ENCODE measurements at regions not wholly inside any gene's neighbourhood (a gene's known extent, or its start where the extent isn't known, plus 50 kb on each side); places are given as distances from the start of the nearest gene placed in this dataset.
A peak's percentile ranks its signal among the peaks of the same experiment; 100 is the strongest.

DNA sequence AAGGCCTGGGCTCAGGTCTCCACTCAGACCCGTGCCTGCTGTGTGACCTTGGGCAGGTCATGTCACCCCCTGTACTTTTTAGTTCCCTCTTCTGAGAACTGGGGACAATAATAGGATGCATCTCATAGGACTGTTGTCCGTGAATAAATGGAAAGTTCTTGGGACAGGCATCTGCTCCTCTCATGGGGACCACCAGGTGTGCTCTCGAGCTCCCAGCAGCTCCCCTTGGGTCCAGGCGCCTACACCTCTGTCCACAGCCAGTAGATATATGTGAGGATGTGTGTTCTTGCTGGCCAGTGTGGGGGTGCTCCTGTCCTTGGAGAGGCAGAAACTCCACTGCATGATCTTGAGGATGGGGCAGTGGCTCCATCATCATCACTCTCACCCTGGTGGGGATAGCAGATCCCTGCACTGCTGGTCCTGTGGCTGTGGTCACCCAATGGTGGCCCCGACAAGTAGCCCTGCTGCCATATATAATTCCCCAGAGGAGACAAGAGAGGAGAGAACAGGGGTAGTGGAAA, 257.6 kb upstream of the TLE3 start:
- H3K27me3 Mint-ChIP-seq (ENCODE audit: low read depth) = peaks cover 7% of the 10 kb centered on the region
- no peaks in the 10 kb centered on the region for H3K9me3 ChIP-seq (ENCODE audit: control insufficient read depth, low read depth, low read length)
- no peak for DNase-seq
- H2BK120ac ChIP-seq (ENCODE audit: low read depth, low read length, poor library complexity, severe bottlenecking) = no peak overlapping the region
- H2BK20ac ChIP-seq (ENCODE audit: low read depth, low read length, poor library complexity, severe bottlenecking) = no peak overlapping the region
- no peak overlapping the region for H4K8ac ChIP-seq (replicated peaks; ENCODE audit: insufficient read length, low read depth, low read length)
- H3K79me1 ChIP-seq (ENCODE audit: insufficient read depth, low read depth, low read length, poor library complexity, severe bottlenecking) = no peaks in the 10 kb centered on the region
- TF ChIP-seq, protein P1, sequence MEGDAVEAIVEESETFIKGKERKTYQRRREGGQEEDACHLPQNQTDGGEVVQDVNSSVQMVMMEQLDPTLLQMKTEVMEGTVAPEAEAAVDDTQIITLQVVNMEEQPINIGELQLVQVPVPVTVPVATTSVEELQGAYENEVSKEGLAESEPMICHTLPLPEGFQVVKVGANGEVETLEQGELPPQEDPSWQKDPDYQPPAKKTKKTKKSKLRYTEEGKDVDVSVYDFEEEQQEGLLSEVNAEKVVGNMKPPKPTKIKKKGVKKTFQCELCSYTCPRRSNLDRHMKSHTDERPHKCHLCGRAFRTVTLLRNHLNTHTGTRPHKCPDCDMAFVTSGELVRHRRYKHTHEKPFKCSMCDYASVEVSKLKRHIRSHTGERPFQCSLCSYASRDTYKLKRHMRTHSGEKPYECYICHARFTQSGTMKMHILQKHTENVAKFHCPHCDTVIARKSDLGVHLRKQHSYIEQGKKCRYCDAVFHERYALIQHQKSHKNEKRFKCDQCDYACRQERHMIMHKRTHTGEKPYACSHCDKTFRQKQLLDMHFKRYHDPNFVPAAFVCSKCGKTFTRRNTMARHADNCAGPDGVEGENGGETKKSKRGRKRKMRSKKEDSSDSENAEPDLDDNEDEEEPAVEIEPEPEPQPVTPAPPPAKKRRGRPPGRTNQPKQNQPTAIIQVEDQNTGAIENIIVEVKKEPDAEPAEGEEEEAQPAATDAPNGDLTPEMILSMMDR (conservative IDR thresholded peaks at IDR 0.05) = peak; percentile 45; the same call in 2 of the 3 replicates
- H4K5ac ChIP-seq (ENCODE audit: insufficient read length, low read depth, low read length) = no peak overlapping the region
- H3K27ac Mint-ChIP-seq = no peak overlapping the region
- H3K23ac ChIP-seq (ENCODE audit: insufficient read length, low read depth, low read length) = no peak overlapping the region
- no peak overlapping the region for H3K9ac ChIP-seq (ENCODE audit: extremely low read depth, insufficient read length, low read length)
- no peak overlapping the region for H4K91ac ChIP-seq (ENCODE audit: insufficient read length, low read depth, low read length)
- H3K9me3 Mint-ChIP-seq = no peaks in the 10 kb centered on the region
- H3K27ac ChIP-seq (ENCODE audit: insufficient read length, low read depth, low read length) = no peak overlapping the region
- no peaks in the 10 kb centered on the region for H3K79me2 ChIP-seq (ENCODE audit: insufficient read depth, low read length)
- H3T11ph ChIP-seq (ENCODE audit: low read length) = no peak overlapping the region
- no peak overlapping the region for H2AFZ ChIP-seq (ENCODE audit: low read length)
- no peak overlapping the region for H2AK5ac ChIP-seq (ENCODE audit: insufficient read length, low read length)
- no peak overlapping the region for H3K14ac ChIP-seq (ENCODE audit: insufficient read depth, low read length)
- no peak overlapping the region for H3K56ac ChIP-seq (ENCODE audit: insufficient read length, low read depth, low read length)
- no peak overlapping the region for H3K4me3 Mint-ChIP-seq
- H4K20me1 ChIP-seq (ENCODE audit: control insufficient read depth, insufficient read depth, insufficient read length) = no peaks in the 10 kb centered on the region
- no peaks in the 10 kb centered on the region for H3K23me2 ChIP-seq (ENCODE audit: insufficient read length, low read depth, low read length, poor library complexity, severe bottlenecking)
- H3K18ac ChIP-seq (ENCODE audit: insufficient read length, low read depth, low read length) = no peak overlapping the region
- no peak overlapping the region for H2BK5ac ChIP-seq (ENCODE audit: insufficient read length, low read length)
- peaks cover 9 to 13% of the 10 kb centered on the region in 2 experiments for H3K4me1 Mint-ChIP-seq
- no peak overlapping the region for H3K4ac ChIP-seq (ENCODE audit: low read depth, low read length)
- H3K36me3 Mint-ChIP-seq (ENCODE audit: insufficient read depth in 1 of 3, low read depth in 3 of 3) = no peaks in the 10 kb centered on the region; a peak in 1 of 7 replicates
- no peak overlapping the region for H3K4me2 ChIP-seq (ENCODE audit: insufficient read depth, insufficient read length, low read length)
- H3K4me1 ChIP-seq (ENCODE audit: insufficient read depth, low read length) = no peaks in the 10 kb centered on the region
- whole genome bisulfite sequencing (ENCODE audit: extremely low coverage, insufficient read length, low lambda C conversion rate) = no CpG with 5 or more reads among the region's 5 CpGs
- H3K27me3 ChIP-seq (ENCODE audit: insufficient read depth, low read length) = no peaks in the 10 kb centered on the region
- H2BK15ac ChIP-seq (ENCODE audit: low read depth, low read length) = no peak overlapping the region
- no peak overlapping the region for H2BK12ac ChIP-seq (ENCODE audit: insufficient read length, low read depth, low read length)
